ENCODE measurements at regions not wholly inside any gene's neighbourhood (a gene's known extent, or its start where the extent isn't known, plus 50 kb on each side); places are given as distances from the start of the nearest gene placed in this dataset.

DNA sequence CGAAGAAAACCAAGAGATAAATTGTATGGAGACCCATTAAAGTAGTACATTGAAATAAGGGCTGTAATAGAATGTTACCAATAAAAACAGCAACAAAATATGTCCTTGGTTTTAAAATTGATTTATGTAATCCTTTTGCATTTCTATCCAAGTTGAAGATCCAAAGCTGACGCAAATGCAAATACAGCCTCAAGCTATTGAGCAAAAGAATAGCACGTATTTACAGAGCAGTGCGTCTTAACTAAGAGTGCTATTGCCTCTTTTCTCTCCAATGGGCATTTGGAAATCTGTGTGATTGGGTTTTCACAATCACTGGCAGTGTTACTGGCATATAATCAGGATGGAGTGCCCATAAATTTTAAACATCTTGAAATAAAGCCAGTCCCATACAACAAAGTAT, 417.4 kb downstream of the TLL1 start:
- no peaks in the 10 kb centered on the region for H3K9me3 Mint-ChIP-seq (ENCODE audit: unreplicated experiment)
- no peak for DNase-seq
- no peak overlapping the region for H3K4me3 Mint-ChIP-seq (ENCODE audit: unreplicated experiment)
- H3K27me3 Mint-ChIP-seq (ENCODE audit: unreplicated experiment) = no peaks in the 10 kb centered on the region
- TF ChIP-seq, protein P1, sequence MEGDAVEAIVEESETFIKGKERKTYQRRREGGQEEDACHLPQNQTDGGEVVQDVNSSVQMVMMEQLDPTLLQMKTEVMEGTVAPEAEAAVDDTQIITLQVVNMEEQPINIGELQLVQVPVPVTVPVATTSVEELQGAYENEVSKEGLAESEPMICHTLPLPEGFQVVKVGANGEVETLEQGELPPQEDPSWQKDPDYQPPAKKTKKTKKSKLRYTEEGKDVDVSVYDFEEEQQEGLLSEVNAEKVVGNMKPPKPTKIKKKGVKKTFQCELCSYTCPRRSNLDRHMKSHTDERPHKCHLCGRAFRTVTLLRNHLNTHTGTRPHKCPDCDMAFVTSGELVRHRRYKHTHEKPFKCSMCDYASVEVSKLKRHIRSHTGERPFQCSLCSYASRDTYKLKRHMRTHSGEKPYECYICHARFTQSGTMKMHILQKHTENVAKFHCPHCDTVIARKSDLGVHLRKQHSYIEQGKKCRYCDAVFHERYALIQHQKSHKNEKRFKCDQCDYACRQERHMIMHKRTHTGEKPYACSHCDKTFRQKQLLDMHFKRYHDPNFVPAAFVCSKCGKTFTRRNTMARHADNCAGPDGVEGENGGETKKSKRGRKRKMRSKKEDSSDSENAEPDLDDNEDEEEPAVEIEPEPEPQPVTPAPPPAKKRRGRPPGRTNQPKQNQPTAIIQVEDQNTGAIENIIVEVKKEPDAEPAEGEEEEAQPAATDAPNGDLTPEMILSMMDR (IDR thresholded peaks at IDR 0.05; ENCODE audit: partially characterized antibody, unreplicated experiment) = no peak
- no peaks in the 10 kb centered on the region for H3K4me1 Mint-ChIP-seq (ENCODE audit: low read depth, unreplicated experiment)
- no peaks in the 10 kb centered on the region for H3K36me3 Mint-ChIP-seq (ENCODE audit: unreplicated experiment)
- H3K27ac Mint-ChIP-seq (ENCODE audit: unreplicated experiment) = no peak overlapping the region

DNA sequence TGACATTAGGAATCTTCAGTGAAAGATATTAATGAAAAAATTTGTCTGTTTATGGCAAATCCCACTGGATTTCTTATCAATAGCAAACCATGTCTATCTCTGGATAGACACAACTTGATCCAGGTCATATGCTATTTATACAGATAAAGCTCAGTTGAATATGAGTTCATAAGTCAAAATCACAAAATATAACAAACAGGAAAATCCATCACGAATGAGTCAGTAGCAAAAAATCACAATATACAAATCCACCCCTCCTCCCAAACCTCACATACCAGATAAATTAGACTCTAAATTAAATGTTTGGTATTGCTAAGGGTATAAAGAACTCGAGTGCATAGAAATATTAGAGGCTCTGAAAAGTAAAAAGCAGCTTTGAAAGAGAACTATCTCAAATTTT, 420.5 kb downstream of the TLL1 start:
- H3K4me1 Mint-ChIP-seq (ENCODE audit: low read depth, unreplicated experiment) = no peaks in the 10 kb centered on the region
- no peaks in the 10 kb centered on the region for H3K27me3 Mint-ChIP-seq (ENCODE audit: unreplicated experiment)
- H3K9me3 Mint-ChIP-seq (ENCODE audit: unreplicated experiment) = no peaks in the 10 kb centered on the region
- no peaks in the 10 kb centered on the region for H3K36me3 Mint-ChIP-seq (ENCODE audit: unreplicated experiment)
- H3K4me3 Mint-ChIP-seq (ENCODE audit: unreplicated experiment) = no peak overlapping the region
- no peak overlapping the region for H3K27ac Mint-ChIP-seq (ENCODE audit: unreplicated experiment)
- TF ChIP-seq, protein P1 (IDR thresholded peaks at IDR 0.05; ENCODE audit: partially characterized antibody, unreplicated experiment) = no peak
- DNase-seq = no peak

GRCh38 chr4:166301266-166301665, 428.2 kb downstream of the TLL1 start:
- no peak overlapping the region for H3K4me3 Mint-ChIP-seq (ENCODE audit: unreplicated experiment)
- H3K36me3 Mint-ChIP-seq (ENCODE audit: unreplicated experiment) = no peaks in the 10 kb centered on the region
- no peaks in the 10 kb centered on the region for H3K27me3 Mint-ChIP-seq (ENCODE audit: unreplicated experiment)
- TF ChIP-seq, protein P1 (IDR thresholded peaks at IDR 0.05; ENCODE audit: partially characterized antibody, unreplicated experiment) = no peak
- H3K9me3 Mint-ChIP-seq (ENCODE audit: unreplicated experiment) = no peaks in the 10 kb centered on the region
- no peak overlapping the region for H3K27ac Mint-ChIP-seq (ENCODE audit: unreplicated experiment)
- no peak for DNase-seq
- no peaks in the 10 kb centered on the region for H3K4me1 Mint-ChIP-seq (ENCODE audit: low read depth, unreplicated experiment)

DNA sequence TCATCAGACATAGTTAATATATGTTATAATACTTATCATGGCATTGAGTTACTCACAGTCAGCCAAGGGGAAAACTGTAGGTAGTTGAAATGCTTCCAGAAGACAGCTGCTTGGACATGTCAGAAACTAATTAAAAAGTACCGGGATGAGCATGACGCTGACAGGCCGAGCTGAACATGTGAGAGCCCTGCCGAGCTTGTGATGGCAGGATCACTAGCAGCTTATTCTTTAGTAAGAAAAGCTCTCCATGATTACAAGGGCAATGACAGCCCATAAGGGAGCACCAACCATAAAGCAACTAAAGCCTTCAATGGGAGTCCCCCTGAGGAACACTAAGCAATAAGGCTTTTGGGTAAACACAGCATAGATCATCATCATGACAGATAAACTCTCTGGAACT, 435.6 kb downstream of the TLL1 start:
- TF ChIP-seq, protein P1 (IDR thresholded peaks at IDR 0.05; ENCODE audit: partially characterized antibody, unreplicated experiment) = no peak
- peaks cover 4% of the 10 kb centered on the region for H3K9me3 Mint-ChIP-seq (ENCODE audit: unreplicated experiment)
- H3K27me3 Mint-ChIP-seq (ENCODE audit: unreplicated experiment) = no peaks in the 10 kb centered on the region
- DNase-seq = no peak
- no peak overlapping the region for H3K4me3 Mint-ChIP-seq (ENCODE audit: unreplicated experiment)
- H3K4me1 Mint-ChIP-seq (ENCODE audit: low read depth, unreplicated experiment) = peaks cover 13% of the 10 kb centered on the region
- no peak overlapping the region for H3K27ac Mint-ChIP-seq (ENCODE audit: unreplicated experiment)
- no peaks in the 10 kb centered on the region for H3K36me3 Mint-ChIP-seq (ENCODE audit: unreplicated experiment)

DNA sequence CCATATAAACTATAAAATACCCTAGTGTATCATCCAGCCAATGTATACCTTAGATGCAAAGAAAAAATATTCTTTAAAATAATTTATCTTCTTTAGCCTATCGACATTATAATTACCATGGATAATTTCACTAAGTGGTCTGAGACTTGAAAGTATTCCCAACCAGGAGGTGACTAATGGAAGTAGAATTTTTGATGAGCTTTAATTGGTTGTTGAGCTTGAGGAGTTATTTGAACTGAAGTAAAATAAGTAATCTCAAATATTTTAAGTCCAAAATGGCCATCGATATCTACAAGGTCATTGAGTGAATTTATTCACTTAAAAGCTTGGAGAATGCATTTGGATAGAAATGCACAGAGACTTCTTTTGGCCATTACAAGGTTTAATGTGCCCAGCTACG, 436.2 kb downstream of the TLL1 start:
- H3K27ac Mint-ChIP-seq (ENCODE audit: unreplicated experiment) = no peak overlapping the region
- peaks cover 13% of the 10 kb centered on the region for H3K4me1 Mint-ChIP-seq (ENCODE audit: low read depth, unreplicated experiment)
- no peaks in the 10 kb centered on the region for H3K36me3 Mint-ChIP-seq (ENCODE audit: unreplicated experiment)
- no peak overlapping the region for H3K4me3 Mint-ChIP-seq (ENCODE audit: unreplicated experiment)
- H3K27me3 Mint-ChIP-seq (ENCODE audit: unreplicated experiment) = no peaks in the 10 kb centered on the region
- peaks cover 4% of the 10 kb centered on the region for H3K9me3 Mint-ChIP-seq (ENCODE audit: unreplicated experiment)
- no peak for DNase-seq
- TF ChIP-seq, protein P1 (IDR thresholded peaks at IDR 0.05; ENCODE audit: partially characterized antibody, unreplicated experiment) = no peak
